Ishikawa (cell line): ENCODE measurements at regions not wholly inside any gene's neighbourhood (a gene's known extent, or its start where the extent isn't known, plus 50 kb on each side); places are given as distances from the start of the nearest gene placed in this dataset.

Experiments
- FOXM1 ChIP-seq: IDR thresholded peaks from 2 replicates; pipeline ENCODE4 v1.6.1; 2012; ENCODE audit warnings: low read depth, borderline replicate concordance
- MAX ChIP-seq: IDR thresholded peaks from 2 replicates; pipeline ENCODE4 v1.6.1; 2012
- NFIC ChIP-seq: IDR thresholded peaks from 2 replicates; pipeline ENCODE4 v1.6.1; 2012
- TAF1 ChIP-seq: IDR thresholded peaks from 2 replicates; pipeline ENCODE4 v1.6.1; 2012; ENCODE audit warnings: low read depth, mild to moderate bottlenecking
- USF1 ChIP-seq: IDR thresholded peaks from 2 replicates; pipeline ENCODE4 v1.6.1; 2012

GRCh38 chr6:114651611-114652010, 308.8 kb upstream of the HS3ST5 start:
- no peak for TF ChIP-seq TAF1
- TF ChIP-seq NFIC = no peak
- no peak for TF ChIP-seq MAX
- TF ChIP-seq USF1 = no peak
- TF ChIP-seq FOXM1 = no peak
